ENCODE measurements at regions not wholly inside any gene's neighbourhood (a gene's known extent, or its start where the extent isn't known, plus 50 kb on each side); places are given as distances from the start of the nearest gene placed in this dataset.

GRCh38 chr11:15484398-15484797 lies 369.7 kb downstream of the INSC start:
- no peak for DNase-seq (ENCODE audit: low read depth in 3 of 3)

GRCh38 chr11:15485432-15485831 lies 370.7 kb downstream of the INSC start:
- DNase-seq (ENCODE audit: low read depth in 3 of 3): no peak

GRCh38 chr11:15489281-15489680 lies 374.6 kb downstream of the INSC start:
- DNase-seq (ENCODE audit: low read depth in 3 of 3): no peak

- DNase-seq (ENCODE audit: low read depth in 3 of 3): no peak
Observed at GRCh38 chr11:15490535-15490934, 375.8 kb downstream of the INSC start.

GRCh38 chr11:15493066-15493465 lies 378.3 kb downstream of the INSC start:
- DNase-seq (ENCODE audit: low read depth in 3 of 3): no peak

GRCh38 chr11:15493921-15494620 lies 379.3 kb downstream of the INSC start:
- no peak for DNase-seq (ENCODE audit: low read depth in 3 of 3)

GRCh38 chr11:15494740-15495139 lies 380.0 kb downstream of the INSC start:
- DNase-seq (ENCODE audit: low read depth in 3 of 3): no peak

GRCh38 chr11:15495462-15495861 lies 380.7 kb downstream of the INSC start:
- no peak for DNase-seq (ENCODE audit: low read depth in 3 of 3)

- no peak for DNase-seq (ENCODE audit: low read depth in 3 of 3)
Observed at GRCh38 chr11:15497366-15497765, 382.6 kb downstream of the INSC start.

GRCh38 chr11:15499674-15500073 lies 385.0 kb downstream of the INSC start:
- DNase-seq (ENCODE audit: low read depth in 3 of 3): no peak

GRCh38 chr11:15500643-15501042 lies 385.9 kb downstream of the INSC start:
- no peak for DNase-seq (ENCODE audit: low read depth in 3 of 3)

- DNase-seq (ENCODE audit: low read depth in 3 of 3): no peak
Observed at GRCh38 chr11:15501566-15501965, 386.8 kb downstream of the INSC start.

GRCh38 chr11:15505155-15505554 lies 390.4 kb downstream of the INSC start:
- DNase-seq (ENCODE audit: low read depth in 3 of 3): no peak

- DNase-seq (ENCODE audit: low read depth in 3 of 3): no peak
Observed at GRCh38 chr11:15507592-15507991, 392.9 kb downstream of the INSC start.

- no peak for DNase-seq (ENCODE audit: low read depth in 3 of 3)
Observed at GRCh38 chr11:15509082-15509481, 394.4 kb downstream of the INSC start.

- no peak for DNase-seq (ENCODE audit: low read depth in 3 of 3)
Observed at GRCh38 chr11:15519124-15519791, 404.5 kb downstream of the INSC start.

GRCh38 chr11:15519911-15520310 lies 405.2 kb downstream of the INSC start:
- DNase-seq (ENCODE audit: low read depth in 3 of 3): no peak

GRCh38 chr11:15523543-15523942 lies 408.8 kb downstream of the INSC start:
- DNase-seq (ENCODE audit: low read depth in 3 of 3): no peak

- DNase-seq (ENCODE audit: low read depth in 3 of 3): no peak
Observed at GRCh38 chr11:15525582-15525981, 410.9 kb downstream of the INSC start.

- DNase-seq (ENCODE audit: low read depth in 3 of 3): no peak
Observed at GRCh38 chr11:15526032-15526431, 411.3 kb downstream of the INSC start.

GRCh38 chr11:15526859-15527450 lies 412.2 kb downstream of the INSC start:
- DNase-seq (ENCODE audit: low read depth in 3 of 3): no peak

GRCh38 chr11:15532432-15532831 lies 417.7 kb downstream of the INSC start:
- no peak for DNase-seq (ENCODE audit: low read depth in 3 of 3)

- no peak for DNase-seq (ENCODE audit: low read depth in 3 of 3)
Observed at GRCh38 chr11:15534266-15534665, 419.5 kb downstream of the INSC start.

Data from stimulated activated CD4-positive, alpha-beta T cell treated with anti-CD3 and anti-CD28 coated beads, TNF-alpha, amount 100 ng/mL, for 4 hours (primary cell).